ENCODE measurements at regions not wholly inside any gene's neighbourhood (a gene's known extent, or its start where the extent isn't known, plus 50 kb on each side); places are given as distances from the start of the nearest gene placed in this dataset.

DNA sequence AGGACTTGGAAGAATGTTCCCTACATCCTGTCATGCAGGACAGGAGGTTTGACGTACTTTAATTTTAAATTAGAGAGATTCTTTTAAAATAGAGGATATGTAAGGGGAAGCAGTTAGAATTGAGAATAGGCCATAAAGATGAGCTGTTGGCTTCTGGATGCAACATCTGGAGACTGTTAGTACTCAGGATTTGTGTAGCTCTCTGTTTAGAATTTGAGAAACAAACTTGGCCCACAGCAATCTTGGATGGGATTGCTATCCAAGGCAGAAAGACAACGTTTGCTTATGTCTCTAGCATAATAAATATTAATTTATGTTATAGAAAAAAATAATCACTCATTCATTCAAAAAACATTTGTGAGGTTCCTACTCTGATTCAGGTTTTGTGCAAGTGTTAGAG lies 398.4 kb upstream of the NOVA1 start:
- H2AFZ ChIP-seq (replicated peaks; ENCODE audit: low read length, poor library complexity), result no peak overlapping the region
- ChIA-PET CTCF (no interaction called here), POLR2A (ENCODE audit: unreplicated experiment) (no interaction called here)
- H4K8ac ChIP-seq (ENCODE audit: low read depth in 2 of 2, low read length in 2 of 2), result no peak overlapping the region
- dilution Hi-C loops (cut with HindIII; ENCODE audit: low sequenced_read_pairs, unreplicated experiment), result no loop called here
- H2AK9ac ChIP-seq (replicated peaks; ENCODE audit: low read depth, low read length, poor library complexity), result no peak overlapping the region
- no peak for DNase-seq
- H2BK15ac ChIP-seq (ENCODE audit: low read depth, low read length), result no peak overlapping the region
- no peak for TF ChIP-seq CEBPB (IDR thresholded peaks at IDR 0.05; ENCODE audit: low read depth, low read length)
- TF ChIP-seq BHLHE40 (IDR thresholded peaks at IDR 0.05; ENCODE audit: low read depth, low read length), result no peak
- TF ChIP-seq, protein P1, sequence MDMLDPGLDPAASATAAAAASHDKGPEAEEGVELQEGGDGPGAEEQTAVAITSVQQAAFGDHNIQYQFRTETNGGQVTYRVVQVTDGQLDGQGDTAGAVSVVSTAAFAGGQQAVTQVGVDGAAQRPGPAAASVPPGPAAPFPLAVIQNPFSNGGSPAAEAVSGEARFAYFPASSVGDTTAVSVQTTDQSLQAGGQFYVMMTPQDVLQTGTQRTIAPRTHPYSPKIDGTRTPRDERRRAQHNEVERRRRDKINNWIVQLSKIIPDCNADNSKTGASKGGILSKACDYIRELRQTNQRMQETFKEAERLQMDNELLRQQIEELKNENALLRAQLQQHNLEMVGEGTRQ (IDR thresholded peaks at IDR 0.05; ENCODE audit: low read depth, low read length), result no peak
- TF ChIP-seq FOS (IDR thresholded peaks at IDR 0.05; ENCODE audit: low read depth, low read length), result no peak
- no peak for TF ChIP-seq POLR2A (IDR thresholded peaks at IDR 0.05; ENCODE audit: low read depth, low read length)
- H3K9me3 ChIP-seq (ENCODE audit: control insufficient read depth, insufficient read depth, low read length), result 0 out of 2 replicates have a peak, but pooled peaks cover 4% of the 10 kb centered on the region
- no peak for ATAC-seq (ENCODE audit: low read depth)
- H3K23ac ChIP-seq (ENCODE audit: low read depth, low read length), result no peak overlapping the region
- no peak overlapping the region for H3K18ac ChIP-seq (ENCODE audit: low read depth, low read length)
- no peak overlapping the region for H2BK5ac ChIP-seq (ENCODE audit: low read depth, low read length, poor library complexity, severe bottlenecking)
- intact Hi-C loops (cut with micrococcal nuclease), result no loop called here
- no peaks in the 10 kb centered on the region for H3K36me3 ChIP-seq (ENCODE audit: control insufficient read depth, insufficient read depth, low read length)
- in situ Hi-C loops (cut with MboI; ENCODE audit: low sequenced_read_pairs), result no loop called here
- H3K4me1 ChIP-seq (ENCODE audit: control insufficient read depth, insufficient read depth, low read length), result no peaks in the 10 kb centered on the region
- H3K56ac ChIP-seq (ENCODE audit: extremely low read depth, insufficient read depth, low read length), result no peak overlapping the region
- H3K4ac ChIP-seq (ENCODE audit: low read depth, low read length), result no peak overlapping the region
- WGBS, 2 experiments (ENCODE audit: extremely low coverage in 2 of 2, insufficient read length in 1 of 2), result no CpG with 5 or more reads among the region's 2 CpGs
- H3K9ac ChIP-seq (ENCODE audit: low read depth, low read length), result no peak overlapping the region
- no peaks in the 10 kb centered on the region for H4K20me1 ChIP-seq (ENCODE audit: insufficient read depth, low read length)
- no peak overlapping the region for H2AK5ac ChIP-seq (ENCODE audit: low read depth, low read length)
- H3K4me2 ChIP-seq (ENCODE audit: low read depth, low read length), result no peak overlapping the region
- H2BK20ac ChIP-seq (ENCODE audit: low read depth, low read length), result no peak overlapping the region
- H4K5ac ChIP-seq (ENCODE audit: low read depth, low read length), result no peak overlapping the region
- no peaks in the 10 kb centered on the region for H3K79me1 ChIP-seq (ENCODE audit: low read depth in 1 of 2, low read length in 2 of 2)
- no TSS peak for BruUV-seq (replicated peaks)
- no peak overlapping the region for H4K91ac ChIP-seq (ENCODE audit: insufficient read depth, low read depth, low read length)
- H3K27ac ChIP-seq (ENCODE audit: insufficient read depth, low read length), result no peak overlapping the region
- no peak overlapping the region for H3K14ac ChIP-seq (replicated peaks; ENCODE audit: low read depth, low read length)
- H3K27me3 ChIP-seq (ENCODE audit: control insufficient read depth, insufficient read depth, low read length), result no peaks in the 10 kb centered on the region
- no peaks in the 10 kb centered on the region for H3K9me1 ChIP-seq (ENCODE audit: insufficient read depth, low read length)
- H3K4me3 ChIP-seq (ENCODE audit: insufficient read depth, low read depth, low read length), result no peak overlapping the region
- H2BK120ac ChIP-seq (ENCODE audit: low read depth, low read length), result no peak overlapping the region

Data from IMR-90 (cell line).